Endothelial cell of umbilical vein (primary cell): ENCODE measurements at regions not wholly inside any gene's neighbourhood (a gene's known extent, or its start where the extent isn't known, plus 50 kb on each side); places are given as distances from the start of the nearest gene placed in this dataset.

ENCODE experiments used
- BruUV-seq: library from RNA; stranded (reverse); fragments of 400-500 nt; replicated peaks from 2 replicates; lab custom pipeline; 2021; lab: Mats Ljungman, UMichigan
- CTCF ChIA-PET: fragments of 300-600, 350-600 bp; sonication (Branson Sonifier 250); formaldehyde crosslinking; loops from one replicate; lab custom pipeline; 2021; ENCODE audit warnings: antibody characterized with exemption, inconsistent platforms; lab: Charles Lee
- POLR2A ChIA-PET: fragments of 300-600, 350-600 bp; sonication (Branson Sonifier 250); formaldehyde crosslinking; loops from one replicate; lab custom pipeline; 2021; ENCODE audit warnings: antibody characterized with exemption, inconsistent platforms; lab: Charles Lee
- DNase-seq: peaks from one replicate; pipeline ENCODE4 v3.0.0-alpha.2; 2011; ENCODE audit warnings: low read depth, low spot score
- FAIRE-seq: peaks from 2 replicates; lab custom pipeline; 2011; peaks lifted over from hg19 to GRCh38; lab: Jason Lieb, UNC
- H2AFZ ChIP-seq: 2 replicates; pipeline ENCODE4 v1.6.0; 2012; ENCODE audit warnings: low read depth, low read length, control low read depth, inconsistent platforms
- H3K27ac ChIP-seq: 2 replicates; pipeline ENCODE4 v1.5.1; 2011; ENCODE audit warnings: low read depth, mild to moderate bottlenecking, control low read depth, low read length, moderate library complexity; ENCODE audit not compliant: insufficient read depth
- H3K27me3 ChIP-seq, 2 experiments: 2 replicates each; pipeline versions ENCODE4 v1.6.0 to v1.6.1; 2011; ENCODE audit warnings: low read length in 2 of 2, mixed read lengths in 1 of 2; ENCODE audit not compliant: control insufficient read depth in 2 of 2, insufficient read depth in 2 of 2
- H3K36me3 ChIP-seq, 2 experiments: 2 replicates in 1 of 2; 3 replicates in 1 of 2; pipeline ENCODE4 v1.5.1; 2011; ENCODE audit warnings: low read length in 2 of 2, mild to moderate bottlenecking in 1 of 2, moderate library complexity in 1 of 2; ENCODE audit not compliant: control insufficient read depth in 2 of 2, insufficient read depth in 2 of 2; ENCODE audit errors: extremely low read depth in 1 of 2
- H3K4me1 ChIP-seq: 3 replicates; pipeline ENCODE4 v1.5.1; 2011; ENCODE audit warnings: mild to moderate bottlenecking, low read length; ENCODE audit not compliant: control insufficient read depth, insufficient read depth; ENCODE audit errors: extremely low read depth
- H3K4me2 ChIP-seq: 2 replicates; pipeline ENCODE4 v1.6.1; 2011; ENCODE audit warnings: low read length, control low read depth, mixed read lengths; ENCODE audit not compliant: insufficient read depth
- H3K4me3 ChIP-seq, 3 experiments: fragments of 200-600 bp in 1 of 3; sonication (generic), shearing (Covaris generic) in 1 of 3; replicated peaks in 1 of 3; 2 replicates each; pipeline ENCODE4 v1.5.1; 2011 to 2016; ENCODE audit warnings: control low read depth in 3 of 3, low read length in 3 of 3, mild to moderate bottlenecking in 2 of 3, inconsistent platforms in 1 of 3, low read depth in 1 of 3, moderate library complexity in 1 of 3; ENCODE audit not compliant: insufficient read depth in 1 of 3
- H3K79me2 ChIP-seq: 2 replicates; pipeline ENCODE4 v1.6.0; 2012; ENCODE audit warnings: low read length, inconsistent platforms; ENCODE audit not compliant: control insufficient read depth, insufficient read depth
- H3K9ac ChIP-seq: replicated peaks from 2 replicates; pipeline ENCODE3; 2011; ENCODE audit warnings: low read length, control low read depth; ENCODE audit not compliant: insufficient read depth; ENCODE audit errors: extremely low read depth
- H3K9me1 ChIP-seq: replicated peaks from 3 replicates; pipeline ENCODE4 v1.6.0; 2011; ENCODE audit warnings: mild to moderate bottlenecking, low read length; ENCODE audit not compliant: control insufficient read depth, insufficient read depth; ENCODE audit errors: extremely low read depth
- H3K9me3 ChIP-seq: replicated peaks from 2 replicates; pipeline ENCODE4 v1.5.1; 2012; ENCODE audit warnings: low read length, inconsistent platforms; ENCODE audit not compliant: control insufficient read depth, insufficient read depth
- H4K20me1 ChIP-seq: replicated peaks from 2 replicates; pipeline ENCODE3; 2011; ENCODE audit warnings: mild to moderate bottlenecking, low read length; ENCODE audit not compliant: control insufficient read depth, insufficient read depth; ENCODE audit errors: extremely low read depth
- JUN ChIP-seq: IDR thresholded peaks from 2 replicates; pipeline ENCODE4 v1.6.1; 2011; ENCODE audit warnings: borderline replicate concordance, low read depth; ENCODE audit not compliant: insufficient read length, insufficient read depth
- MAX ChIP-seq: IDR thresholded peaks from 2 replicates; pipeline ENCODE4 v1.6.1; 2011; ENCODE audit not compliant: insufficient read depth, insufficient read length
- dilution Hi-C: fragments of 300-500 bp; cut with MboI; formaldehyde crosslinking; loops from one replicate; pipeline ENCODE4 v1.15.0; 2019; ENCODE audit warnings: low sequenced_read_pairs; ENCODE audit not compliant: extremely low pct_ligation_motif_present
- intact Hi-C: fragments of 100-400 bp; cut with micrococcal nuclease; formaldehyde crosslinking; loops from one replicate; pipeline ENCODE4 v1.10.0; 2022

GRCh38 chr10:107865691-107866090 is 701.2 kb upstream of the SORCS1 start:
- no peak for FAIRE-seq
- Histone ChIP-seq H3K9me3 (peaks cover 2% of the 10 kb centered on the region), H3K4me1 (no peaks in the 10 kb centered on the region), H3K4me3 (no peak overlapping the region), H3K9me1 (no peaks in the 10 kb centered on the region), H4K20me1 (no peaks in the 10 kb centered on the region), H3K9ac (no peak overlapping the region), H2AFZ (no peak overlapping the region), H3K27ac (no peak overlapping the region), H3K79me2 (no peaks in the 10 kb centered on the region), H3K36me3 (no peaks in the 10 kb centered on the region), H3K4me2 (no peak overlapping the region), H3K27me3 (no peaks in the 10 kb centered on the region)
- dilution Hi-C loops, result no loop called here
- ChIA-PET POLR2A (no interaction called here), CTCF (no interaction called here)
- no peak for DNase-seq
- intact Hi-C loops, result no loop called here
- TF ChIP-seq MAX, result no peak
- BruUV-seq, result no TSS peak

DNA sequence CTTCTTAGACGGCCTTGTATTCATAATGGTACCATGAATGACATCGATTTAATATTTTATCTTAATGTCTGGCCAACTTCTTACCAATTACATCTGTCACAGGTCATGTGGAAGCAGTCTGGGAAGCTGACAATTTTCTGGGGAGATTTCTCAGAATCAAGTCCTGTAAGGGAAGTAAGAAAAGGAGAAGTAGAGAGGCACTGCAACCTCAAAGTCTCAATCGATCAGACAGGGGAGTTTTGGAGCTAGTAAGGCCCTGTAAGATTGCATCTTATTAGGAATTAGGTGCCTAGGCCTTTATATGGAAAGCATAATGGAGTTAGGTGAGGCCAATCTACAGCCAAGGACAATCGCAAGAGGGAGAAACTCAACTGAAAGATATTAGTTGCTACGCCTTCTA is 694.6 kb upstream of the SORCS1 start:
- H3K27me3 ChIP-seq, result no peaks in the 10 kb centered on the region
- H4K20me1 ChIP-seq, result no peaks in the 10 kb centered on the region
- no peaks in the 10 kb centered on the region for H3K4me1 ChIP-seq
- no peak overlapping the region for H3K9ac ChIP-seq
- no peaks in the 10 kb centered on the region for H3K79me2 ChIP-seq
- DNase-seq, result no peak
- intact Hi-C loops (no loop called here), dilution Hi-C loops (no loop called here)
- H3K27ac ChIP-seq, result no peak overlapping the region
- TF ChIP-seq JUN, result no peak
- H3K9me1 ChIP-seq, result no peaks in the 10 kb centered on the region
- no peak overlapping the region for H3K4me3 ChIP-seq
- CTCF ChIA-PET, result no interaction called here
- no peak overlapping the region for H3K4me2 ChIP-seq
- POLR2A ChIA-PET, result no interaction called here
- H3K36me3 ChIP-seq, result no peaks in the 10 kb centered on the region
- no peak overlapping the region for H2AFZ ChIP-seq
- no peaks in the 10 kb centered on the region for H3K9me3 ChIP-seq
- no peak for FAIRE-seq
- no TSS peak for BruUV-seq
